ENCODE measurements at regions not wholly inside any gene's neighbourhood (a gene's known extent, or its start where the extent isn't known, plus 50 kb on each side); places are given as distances from the start of the nearest gene placed in this dataset.

DNA sequence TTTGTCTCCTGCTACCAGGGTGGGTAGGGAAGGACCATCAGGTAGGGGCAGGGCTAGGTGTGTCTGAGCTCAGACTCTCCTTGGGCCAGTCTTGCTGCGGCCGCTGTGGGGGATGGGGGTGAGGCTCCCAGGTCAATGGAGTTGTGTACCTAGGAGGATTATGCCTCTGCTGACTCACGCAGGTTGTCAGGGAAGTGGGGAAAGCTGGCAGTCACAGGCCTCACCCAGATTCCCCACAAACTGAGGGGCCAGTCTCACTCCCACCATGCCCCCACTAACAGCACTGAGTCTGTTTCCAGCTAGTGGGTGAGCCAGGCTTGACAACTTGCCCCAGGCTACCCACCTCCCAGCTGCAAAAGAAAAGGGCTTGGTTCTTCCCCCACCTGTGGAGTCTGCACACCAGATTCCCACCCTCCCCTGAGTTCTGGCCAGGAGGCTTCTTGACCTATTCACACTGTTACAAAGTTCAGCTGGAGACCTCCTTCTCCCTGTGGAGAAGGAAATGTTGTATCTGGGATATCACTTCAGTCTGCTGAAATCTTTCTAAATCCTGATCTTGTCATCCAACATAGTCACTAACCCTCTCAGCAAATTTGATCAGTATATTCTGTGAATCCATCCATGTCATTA lies 69.2 kb upstream of the GJA8 start:
- no peaks in the 10 kb centered on the region for H3K36me3 ChIP-seq
- DNase-seq (peak in 1 of 2 donors; percentile 17), ATAC-seq (ENCODE audit: low FRiP score in 2 of 2) (no peak)
- no peaks in the 10 kb centered on the region for H3K9me3 ChIP-seq
- peaks cover 0 to 7% (median 2%) of the 10 kb centered on the region in 4 donors for H3K4me1 ChIP-seq
- no peaks in the 10 kb centered on the region for H3K27me3 ChIP-seq
- H3K27ac ChIP-seq: no peak overlapping the region
- 85% methylated on average over 3 of the region's 3 CpGs; no CpG with 5 or more reads in 1 of the 2 donors for WGBS, 2 donors
- no peak overlapping the region for H3K4me3 ChIP-seq
- TF ChIP-seq POLR2AphosphoS5 (IDR thresholded peaks at IDR 0.05) (no peak), POLR2A (IDR thresholded peaks at IDR 0.05) (no peak), EP300 (IDR thresholded peaks at IDR 0.05) (no peak)
- TF ChIP-seq, protein P1, sequence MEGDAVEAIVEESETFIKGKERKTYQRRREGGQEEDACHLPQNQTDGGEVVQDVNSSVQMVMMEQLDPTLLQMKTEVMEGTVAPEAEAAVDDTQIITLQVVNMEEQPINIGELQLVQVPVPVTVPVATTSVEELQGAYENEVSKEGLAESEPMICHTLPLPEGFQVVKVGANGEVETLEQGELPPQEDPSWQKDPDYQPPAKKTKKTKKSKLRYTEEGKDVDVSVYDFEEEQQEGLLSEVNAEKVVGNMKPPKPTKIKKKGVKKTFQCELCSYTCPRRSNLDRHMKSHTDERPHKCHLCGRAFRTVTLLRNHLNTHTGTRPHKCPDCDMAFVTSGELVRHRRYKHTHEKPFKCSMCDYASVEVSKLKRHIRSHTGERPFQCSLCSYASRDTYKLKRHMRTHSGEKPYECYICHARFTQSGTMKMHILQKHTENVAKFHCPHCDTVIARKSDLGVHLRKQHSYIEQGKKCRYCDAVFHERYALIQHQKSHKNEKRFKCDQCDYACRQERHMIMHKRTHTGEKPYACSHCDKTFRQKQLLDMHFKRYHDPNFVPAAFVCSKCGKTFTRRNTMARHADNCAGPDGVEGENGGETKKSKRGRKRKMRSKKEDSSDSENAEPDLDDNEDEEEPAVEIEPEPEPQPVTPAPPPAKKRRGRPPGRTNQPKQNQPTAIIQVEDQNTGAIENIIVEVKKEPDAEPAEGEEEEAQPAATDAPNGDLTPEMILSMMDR (IDR thresholded peaks at IDR 0.05): no peak

DNA sequence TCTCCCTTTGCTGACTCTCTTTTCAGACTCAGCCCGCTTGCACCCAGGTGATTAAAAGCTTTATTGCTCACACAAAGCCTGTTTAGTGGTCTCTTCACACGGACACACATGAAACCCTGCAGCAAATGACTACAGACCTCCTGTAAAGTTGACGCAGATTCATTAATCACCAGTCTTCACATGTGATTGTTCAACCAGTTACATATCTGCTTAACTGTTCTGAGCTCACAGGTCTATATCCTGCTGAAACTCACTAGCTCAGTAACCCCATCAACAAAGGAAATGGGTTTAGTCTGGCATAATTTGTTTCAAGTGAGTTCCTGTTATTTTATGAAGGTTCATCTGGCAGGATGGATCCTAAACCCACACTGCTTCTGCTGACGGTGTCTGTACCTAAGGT lies 68.4 kb upstream of the GJA8 start:
- WGBS, 2 donors: 63 to 78% methylated on average over 4 of the region's 4 CpGs

DNA sequence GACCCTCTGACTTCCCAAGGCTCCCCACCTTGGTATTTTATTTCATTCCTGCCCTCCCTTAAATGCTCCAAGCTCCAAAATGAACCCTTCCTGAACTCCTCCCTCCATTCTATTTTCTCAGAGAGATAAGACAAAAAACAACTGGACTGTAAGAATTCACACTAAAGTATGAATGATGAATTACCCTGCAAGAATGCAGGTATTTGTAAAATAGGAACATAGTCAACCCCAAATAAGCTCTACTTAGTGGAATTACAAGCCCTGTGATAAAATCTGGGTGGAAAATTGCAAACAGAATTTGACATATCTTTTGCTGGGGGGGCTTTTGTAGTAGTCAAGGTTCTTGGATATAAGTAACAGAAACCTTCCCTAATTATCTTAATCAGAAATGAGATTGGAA lies 67.8 kb upstream of the GJA8 start:
- Histone ChIP-seq H3K36me3 (no peaks in the 10 kb centered on the region), H3K4me3 (no peak overlapping the region), H3K27me3 (no peaks in the 10 kb centered on the region), H3K27ac (no peak overlapping the region), H3K9me3 (no peaks in the 10 kb centered on the region), H3K4me1 (peaks cover 0 to 7% (median 2%) of the 10 kb centered on the region in 4 donors)
- TF ChIP-seq, protein P1 (IDR thresholded peaks at IDR 0.05): no peak
- TF ChIP-seq POLR2A (IDR thresholded peaks at IDR 0.05) (no peak), POLR2AphosphoS5 (IDR thresholded peaks at IDR 0.05) (no peak), EP300 (IDR thresholded peaks at IDR 0.05) (no peak)
- ATAC-seq (ENCODE audit: low FRiP score in 2 of 2) (no peak), DNase-seq (no peak)

More for the DNA sequence above, 68.4 kb upstream of the GJA8 start:
- Histone ChIP-seq H3K27ac (no peak overlapping the region), H3K36me3 (no peaks in the 10 kb centered on the region), H3K4me3 (no peak overlapping the region), H3K27me3 (no peaks in the 10 kb centered on the region), H3K4me1 (peaks cover 0 to 7% (median 2%) of the 10 kb centered on the region in 4 donors), H3K9me3 (no peaks in the 10 kb centered on the region)
- TF ChIP-seq POLR2AphosphoS5 (IDR thresholded peaks at IDR 0.05): no peak
- TF ChIP-seq, protein P1 (IDR thresholded peaks at IDR 0.05): no peak
- TF ChIP-seq POLR2A (IDR thresholded peaks at IDR 0.05): no peak
- no peak for TF ChIP-seq EP300 (IDR thresholded peaks at IDR 0.05)
- no peak for ATAC-seq (ENCODE audit: low FRiP score in 2 of 2)
- no peak for DNase-seq

DNA sequence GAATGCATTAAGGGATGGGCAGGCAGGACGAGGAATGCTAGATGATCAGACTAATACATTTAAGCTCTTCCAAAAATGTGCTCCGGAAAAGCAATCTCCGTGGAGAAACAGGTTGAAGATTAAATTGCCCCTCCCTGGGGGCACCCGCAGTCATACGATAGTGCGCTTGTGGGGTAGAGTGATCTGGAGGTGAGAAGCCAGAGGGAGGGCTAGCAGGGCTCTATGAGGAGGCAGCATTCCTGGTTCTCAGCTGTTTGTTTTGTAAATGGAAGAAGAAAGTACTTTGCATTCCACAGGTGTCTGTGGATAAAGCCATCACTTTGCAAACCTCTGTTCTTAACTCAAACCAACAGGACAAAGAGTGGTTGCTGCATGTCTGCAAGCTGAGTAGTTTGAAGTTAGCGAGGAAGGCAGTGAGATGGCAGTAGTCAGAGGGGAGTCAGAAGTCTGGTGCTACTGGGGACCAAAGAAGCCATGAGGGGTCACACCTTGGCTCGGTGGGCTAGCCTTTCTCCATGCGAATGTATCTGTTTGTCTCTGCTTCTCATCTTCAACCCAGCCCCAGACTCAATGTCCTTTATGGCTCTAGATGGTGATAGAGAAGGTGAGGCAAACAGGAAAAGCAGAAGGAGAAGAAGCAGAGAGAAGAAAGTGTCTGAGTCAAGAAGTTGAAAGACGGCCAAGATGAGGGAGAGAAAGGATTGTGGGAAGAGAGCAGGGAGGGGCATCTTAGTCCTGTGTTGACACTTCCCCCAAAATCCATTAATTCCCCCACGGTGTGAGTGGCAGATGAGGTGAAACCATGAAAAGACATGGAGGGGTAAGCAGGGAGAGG lies 65.2 kb upstream of the GJA8 start:
- H3K27ac ChIP-seq: no peak overlapping the region
- no peaks in the 10 kb centered on the region for H3K36me3 ChIP-seq
- no peaks in the 10 kb centered on the region for H3K9me3 ChIP-seq
- H3K27me3 ChIP-seq: no peaks in the 10 kb centered on the region
- TF ChIP-seq POLR2A (IDR thresholded peaks at IDR 0.05) (no peak), POLR2AphosphoS5 (IDR thresholded peaks at IDR 0.05) (no peak), EP300 (IDR thresholded peaks at IDR 0.05) (no peak)
- TF ChIP-seq, protein P1 (IDR thresholded peaks at IDR 0.05): no peak
- no peak overlapping the region for H3K4me3 ChIP-seq
- ATAC-seq (ENCODE audit: low FRiP score in 2 of 2): no peak
- WGBS, 2 donors: 61% methylated on average over 11 of the region's 11 CpGs
- DNase-seq: no peak
- H3K4me1 ChIP-seq: peaks cover 0 to 7% (median 2%) of the 10 kb centered on the region in 4 donors
